Progenitor cell of endocrine pancreas (in vitro differentiated cells): ENCODE measurements at regions not wholly inside any gene's neighbourhood (a gene's known extent, or its start where the extent isn't known, plus 50 kb on each side); places are given as distances from the start of the nearest gene placed in this dataset.

Experiments
- DNase-seq: peaks from one replicate; pipeline ENCODE4 v3.0.0; 2021; ENCODE audit warnings: low spot score; ENCODE audit not compliant: unreplicated experiment
- H3K27ac Mint-ChIP-seq: 2 replicates; pipeline ENCODE4 v1.8.0; 2021; ENCODE audit warnings: mild to moderate bottlenecking, moderate library complexity, mixed read lengths
- H3K27me3 Mint-ChIP-seq: 2 replicates; pipeline ENCODE4 v1.8.0; 2021; ENCODE audit warnings: mixed read lengths
- H3K36me3 Mint-ChIP-seq: 2 replicates; pipeline ENCODE4 v1.8.0; 2022; ENCODE audit warnings: mixed read lengths; ENCODE audit not compliant: insufficient read depth
- H3K4me1 Mint-ChIP-seq: 2 replicates; pipeline ENCODE4 v1.8.0; 2021; ENCODE audit warnings: low read depth, mixed read lengths
- H3K4me3 Mint-ChIP-seq: 2 replicates; pipeline ENCODE4 v1.8.0; 2021; ENCODE audit warnings: low read depth, mild to moderate bottlenecking, moderate library complexity, mixed read lengths
- H3K9me3 Mint-ChIP-seq: 2 replicates; pipeline ENCODE4 v1.8.0; 2021; ENCODE audit warnings: low read depth, mixed read lengths
- CTCF ChIP-seq: fragments of 200-600 bp; sonication (generic); IDR thresholded peaks from one replicate; pipeline ENCODE4 v1.5.0; 2021; ENCODE audit warnings: antibody characterized with exemption, mild to moderate bottlenecking; ENCODE audit not compliant: unreplicated experiment

GRCh38 chr15:31265871-31266711 lies 60.5 kb upstream of the KLF13 start:
- Mint-ChIP-seq H3K27ac (no peak overlapping the region), H3K27me3 (peaks cover 3% of the 10 kb centered on the region), H3K9me3 (no peaks in the 10 kb centered on the region), H3K36me3 (no peaks in the 10 kb centered on the region), H3K4me3 (no peak overlapping the region), H3K4me1 (peaks cover 10% of the 10 kb centered on the region)
- TF ChIP-seq CTCF = no peak
- no peak for DNase-seq

GRCh38 chr15:31266712-31267111 lies 59.9 kb upstream of the KLF13 start:
- no peak overlapping the region for H3K4me3 Mint-ChIP-seq
- H3K27me3 Mint-ChIP-seq = peaks cover 3% of the 10 kb centered on the region
- H3K36me3 Mint-ChIP-seq = no peaks in the 10 kb centered on the region
- H3K9me3 Mint-ChIP-seq = no peaks in the 10 kb centered on the region
- peaks cover 10% of the 10 kb centered on the region for H3K4me1 Mint-ChIP-seq
- no peak for TF ChIP-seq CTCF
- no peak overlapping the region for H3K27ac Mint-ChIP-seq
- no peak for DNase-seq

GRCh38 chr15:31267161-31268107 lies 59.2 kb upstream of the KLF13 start:
- peaks cover 10% of the 10 kb centered on the region for H3K4me1 Mint-ChIP-seq
- no peak overlapping the region for H3K27ac Mint-ChIP-seq
- H3K9me3 Mint-ChIP-seq = no peaks in the 10 kb centered on the region

GRCh38 chr15:31268108-31268501 lies 58.5 kb upstream of the KLF13 start:
- TF ChIP-seq CTCF = no peak

More at GRCh38 chr15:31267161-31268107, 59.2 kb upstream of the KLF13 start:
- H3K36me3 Mint-ChIP-seq = no peaks in the 10 kb centered on the region
- no peak for TF ChIP-seq CTCF
- DNase-seq = no peak
- peaks cover 2% of the 10 kb centered on the region for H3K27me3 Mint-ChIP-seq
- H3K4me3 Mint-ChIP-seq = no peak overlapping the region

More at GRCh38 chr15:31268108-31268501, 58.5 kb upstream of the KLF13 start:
- DNase-seq = no peak
- Mint-ChIP-seq H3K27ac (no peak overlapping the region), H3K4me1 (peaks cover 11% of the 10 kb centered on the region), H3K27me3 (no peaks in the 10 kb centered on the region), H3K4me3 (no peak overlapping the region), H3K36me3 (no peaks in the 10 kb centered on the region), H3K9me3 (no peaks in the 10 kb centered on the region)
